ENCODE measurements at regions not wholly inside any gene's neighbourhood (a gene's known extent, or its start where the extent isn't known, plus 50 kb on each side); places are given as distances from the start of the nearest gene placed in this dataset.

- H3K27me3 ChIP-seq = no peaks in the 10 kb centered on the region
- WGBS, 2 donors = 70 to 84% methylated on average over 10 of the region's 10 CpGs
- H3K4me3 ChIP-seq = no peak overlapping the region
- H3K9me3 ChIP-seq = peaks cover 0 to 35% (median 7%) of the 10 kb centered on the region in 4 donors
- no peak for DNase-seq (ENCODE audit: low spot score in 2 of 2)
- no peaks in the 10 kb centered on the region for H3K36me3 ChIP-seq
- H3K4me1 ChIP-seq = peaks cover 0 to 14% (median 0%) of the 10 kb centered on the region in 4 donors
- TF ChIP-seq, protein P1, sequence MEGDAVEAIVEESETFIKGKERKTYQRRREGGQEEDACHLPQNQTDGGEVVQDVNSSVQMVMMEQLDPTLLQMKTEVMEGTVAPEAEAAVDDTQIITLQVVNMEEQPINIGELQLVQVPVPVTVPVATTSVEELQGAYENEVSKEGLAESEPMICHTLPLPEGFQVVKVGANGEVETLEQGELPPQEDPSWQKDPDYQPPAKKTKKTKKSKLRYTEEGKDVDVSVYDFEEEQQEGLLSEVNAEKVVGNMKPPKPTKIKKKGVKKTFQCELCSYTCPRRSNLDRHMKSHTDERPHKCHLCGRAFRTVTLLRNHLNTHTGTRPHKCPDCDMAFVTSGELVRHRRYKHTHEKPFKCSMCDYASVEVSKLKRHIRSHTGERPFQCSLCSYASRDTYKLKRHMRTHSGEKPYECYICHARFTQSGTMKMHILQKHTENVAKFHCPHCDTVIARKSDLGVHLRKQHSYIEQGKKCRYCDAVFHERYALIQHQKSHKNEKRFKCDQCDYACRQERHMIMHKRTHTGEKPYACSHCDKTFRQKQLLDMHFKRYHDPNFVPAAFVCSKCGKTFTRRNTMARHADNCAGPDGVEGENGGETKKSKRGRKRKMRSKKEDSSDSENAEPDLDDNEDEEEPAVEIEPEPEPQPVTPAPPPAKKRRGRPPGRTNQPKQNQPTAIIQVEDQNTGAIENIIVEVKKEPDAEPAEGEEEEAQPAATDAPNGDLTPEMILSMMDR (IDR thresholded peaks at IDR 0.05) = no peak
- TF ChIP-seq EP300 (IDR thresholded peaks at IDR 0.05) (no peak), POLR2A (IDR thresholded peaks at IDR 0.05) (no peak)
- H3K27ac ChIP-seq = peak overlapping the region in 2 of 4 donors; percentile 39 to 55
Observed at GRCh38 chr2:239881031-239881471, 144.1 kb downstream of the NDUFA10 start.

DNA sequence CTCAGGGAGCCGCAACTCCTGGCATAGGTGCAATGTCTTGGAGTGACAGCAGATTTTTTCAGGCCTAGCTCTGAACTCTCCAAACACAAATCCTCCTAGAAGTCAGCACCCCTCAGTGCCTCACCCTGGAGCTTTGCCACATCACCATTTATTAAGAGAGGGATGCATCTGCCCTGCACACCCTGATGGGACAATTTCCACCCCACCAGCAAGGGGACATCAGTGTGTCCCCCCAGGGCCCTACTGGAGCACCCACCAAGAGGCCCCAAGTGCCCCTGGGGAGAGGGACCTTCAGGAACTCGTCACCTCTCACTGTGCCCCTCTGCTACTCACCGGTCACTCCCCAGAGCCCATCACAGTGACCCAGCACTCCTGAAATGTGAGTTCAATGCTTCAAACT lies 144.7 kb downstream of the NDUFA10 start:
- WGBS, 2 donors = 83% methylated on average over 3 of the region's 3 CpGs
- Histone ChIP-seq H3K27ac (no peak overlapping the region), H3K9me3 (peaks cover 0 to 28% (median 5%) of the 10 kb centered on the region in 4 donors), H3K4me1 (peaks cover 0 to 14% (median 0%) of the 10 kb centered on the region in 4 donors), H3K36me3 (no peaks in the 10 kb centered on the region), H3K27me3 (no peaks in the 10 kb centered on the region), H3K4me3 (no peak overlapping the region)
- no peak for TF ChIP-seq EP300 (IDR thresholded peaks at IDR 0.05)
- TF ChIP-seq POLR2A (IDR thresholded peaks at IDR 0.05) = no peak
- TF ChIP-seq, protein P1 (IDR thresholded peaks at IDR 0.05) = no peak
- no peak for DNase-seq (ENCODE audit: low spot score in 2 of 2)

- DNase-seq (ENCODE audit: low spot score in 2 of 2) = peak in 1 of 2 donors; percentile 2
- 82 to 87% methylated on average over 11 of the region's 11 CpGs for WGBS, 2 donors
Observed at GRCh38 chr2:239879423-239880084, 145.6 kb downstream of the NDUFA10 start.

GRCh38 chr2:239878686-239879085 lies 146.5 kb downstream of the NDUFA10 start:
- Histone ChIP-seq H3K4me3 (no peak overlapping the region), H3K27me3 (no peaks in the 10 kb centered on the region), H3K4me1 (peaks cover 0 to 18% (median 0%) of the 10 kb centered on the region in 4 donors), H3K36me3 (no peaks in the 10 kb centered on the region), H3K27ac (no peak overlapping the region), H3K9me3 (peaks cover 0 to 11% (median 0%) of the 10 kb centered on the region in 4 donors)
- no peak for DNase-seq (ENCODE audit: low spot score in 2 of 2)
- TF ChIP-seq, protein P1 (IDR thresholded peaks at IDR 0.05) = no peak
- TF ChIP-seq EP300 (IDR thresholded peaks at IDR 0.05) (no peak), POLR2A (IDR thresholded peaks at IDR 0.05) (no peak)
- 93 to 96% methylated on average over 5 of the region's 5 CpGs for WGBS, 2 donors

More at GRCh38 chr2:239879423-239880084, 145.6 kb downstream of the NDUFA10 start:
- H3K36me3 ChIP-seq = no peaks in the 10 kb centered on the region
- H3K27me3 ChIP-seq = no peaks in the 10 kb centered on the region
- H3K27ac ChIP-seq = no peak overlapping the region
- TF ChIP-seq POLR2A (IDR thresholded peaks at IDR 0.05) (no peak), EP300 (IDR thresholded peaks at IDR 0.05) (no peak)
- TF ChIP-seq, protein P1 (IDR thresholded peaks at IDR 0.05) = no peak
- H3K4me1 ChIP-seq = peaks cover 0 to 14% (median 0%) of the 10 kb centered on the region in 4 donors
- H3K9me3 ChIP-seq = peaks cover 0 to 20% (median 2%) of the 10 kb centered on the region in 4 donors
- no peak overlapping the region for H3K4me3 ChIP-seq

DNA sequence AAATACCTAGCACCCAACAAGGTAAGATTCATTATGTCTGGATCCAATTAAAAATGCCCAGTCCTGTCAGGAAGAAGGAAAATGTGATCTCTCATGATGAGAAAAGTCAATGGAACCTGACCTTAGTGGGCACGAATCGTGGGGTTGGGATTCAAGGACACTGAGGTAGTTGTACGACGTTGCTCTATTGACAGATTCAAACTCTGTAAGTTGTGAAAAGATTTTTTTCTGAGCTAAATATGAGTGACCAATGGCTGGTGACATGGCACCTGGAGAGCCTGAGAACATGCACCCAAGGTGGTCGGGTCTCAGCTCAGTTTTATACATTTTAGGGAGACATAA lies 148.2 kb downstream of the NDUFA10 start:
- Histone ChIP-seq H3K27ac (no peak overlapping the region), H3K36me3 (no peaks in the 10 kb centered on the region), H3K9me3 (peaks cover 0 to 5% (median 0%) of the 10 kb centered on the region in 4 donors), H3K27me3 (no peaks in the 10 kb centered on the region), H3K4me3 (no peak overlapping the region), H3K4me1 (peaks cover 0 to 15% (median 0%) of the 10 kb centered on the region in 4 donors)
- 86 to 91% methylated on average over 5 of the region's 5 CpGs for WGBS, 2 donors
- no peak for DNase-seq (ENCODE audit: low spot score in 2 of 2)
- TF ChIP-seq, protein P1 (IDR thresholded peaks at IDR 0.05) = no peak
- TF ChIP-seq POLR2A (IDR thresholded peaks at IDR 0.05) = no peak
- no peak for TF ChIP-seq EP300 (IDR thresholded peaks at IDR 0.05)

All from tibial nerve (tissue), 4 donors.